SH-SY5Y (cell line): ENCODE measurements at regions not wholly inside any gene's neighbourhood (a gene's known extent, or its start where the extent isn't known, plus 50 kb on each side); places are given as distances from the start of the nearest gene placed in this dataset.

ENCODE experiments used
- GATA2 ChIP-seq: IDR thresholded peaks from 2 replicates; pipeline ENCODE4 v1.6.1; 2011; ENCODE audit warnings: mild to moderate bottlenecking, low read depth, low read length
- GATA3 ChIP-seq: IDR thresholded peaks from 2 replicates; pipeline ENCODE4 v1.6.1; 2011; ENCODE audit warnings: low read depth, mild to moderate bottlenecking, low read length, moderate library complexity

DNA sequence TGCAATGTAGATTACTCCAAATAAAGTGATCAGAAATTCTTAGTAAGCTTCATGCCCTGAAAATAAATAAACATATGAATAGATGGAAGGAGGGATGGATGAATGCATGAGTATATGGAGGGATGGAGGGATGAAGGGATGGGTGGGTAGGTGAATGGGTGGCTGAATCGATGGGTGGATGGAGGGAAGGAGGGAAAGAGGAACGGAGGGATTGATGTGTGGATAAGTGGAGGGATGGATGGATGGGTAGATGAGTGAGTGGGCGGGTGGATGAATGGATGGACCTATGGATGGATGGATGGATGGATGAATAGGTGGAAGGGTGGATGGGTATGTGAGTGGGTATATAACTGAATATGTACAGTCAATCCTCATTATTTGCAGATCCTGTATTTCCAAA is 276.7 kb upstream of the ACVR2A start:
- TF ChIP-seq GATA2: no peak
- no peak for TF ChIP-seq GATA3
